Gastrocnemius medialis (tissue), 4 donors: ENCODE measurements at regions not wholly inside any gene's neighbourhood (a gene's known extent, or its start where the extent isn't known, plus 50 kb on each side); places are given as distances from the start of the nearest gene placed in this dataset.

Source experiments
- ATAC-seq, 2 donors: fragments of 150-250 bp; one replicate each; pipeline ENCODE4 v1.9.1; 2016
- DNase-seq, 2 donors: peaks; one replicate each; pipeline ENCODE4 v3.0.0-alpha.2; 2019
- H3K27ac ChIP-seq, 4 donors: fragments of 200-600 bp; sonication (generic); 1 replicate in 1 of 4; 2 replicates in 3 of 4; pipeline ENCODE4 v1.5.1; 2016 to 2018; ENCODE audit warnings: mild to moderate bottlenecking in 2 of 4, moderate library complexity in 1 of 4
- H3K27me3 ChIP-seq, 3 donors: fragments of 200-600 bp; sonication (generic) in 2 of 3; 1 replicate in 1 of 3; 2 replicates in 2 of 3; pipeline versions ENCODE4 v1.5.1 to v1.6.0; 2016 to 2019; ENCODE audit warnings: mild to moderate bottlenecking in 1 of 3, moderate library complexity in 1 of 3
- H3K36me3 ChIP-seq, 2 donors: fragments of 200-600 bp; sonication (generic) in 1 of 2; one replicate each; pipeline ENCODE4 v1.5.1; 2017 to 2018
- H3K4me1 ChIP-seq, 2 donors: fragments of 200-600 bp; sonication (generic) in 1 of 2; one replicate each; pipeline ENCODE4 v1.5.1; 2016 to 2017; ENCODE audit warnings: mild to moderate bottlenecking in 2 of 2
- H3K4me3 ChIP-seq, 4 donors: fragments of 200-600 bp; sonication (generic) in 3 of 4; 1 replicate in 1 of 4; 2 replicates in 3 of 4; pipeline ENCODE4 v1.5.1; 2016 to 2019; ENCODE audit warnings: mild to moderate bottlenecking in 2 of 4
- H3K9me3 ChIP-seq, 3 donors: fragments of 200-600 bp; sonication (generic) in 2 of 3; 1 replicate in 1 of 3; 2 replicates in 2 of 3; pipeline ENCODE4 v1.5.1; 2016 to 2019
- POLR2A ChIP-seq, 2 donors: fragments of 450-650 bp; IDR thresholded peaks; one replicate each; pipeline ENCODE4 v1.6.1; 2017; ENCODE audit warnings: antibody characterized with exemption in 2 of 2, mild to moderate bottlenecking in 2 of 2, moderate library complexity in 2 of 2
- in situ Hi-C, 4 donors: fragments of 200-750 bp; cut with MboI; loops; one replicate each; pipeline versions ENCODE4 v1.15.0 to v1.8.0; 2017; ENCODE audit warnings: low sequenced_read_pairs in 4 of 4
- intact Hi-C: fragments of 100-400 bp; cut with DNase I; formaldehyde crosslinking; loops from one replicate; pipeline ENCODE4 v1.15.1; 2023; ENCODE audit warnings: low total_unique reads
- TF ChIP-seq, protein P1 (sequence below), 5 experiments: fragments of 450-650 bp in 3 of 5; fragments of 200-600 bp in 2 of 5; sonication (generic) in 2 of 5; IDR thresholded peaks in 4 of 5; conservative IDR thresholded peaks in 1 of 5; 1 replicate in 4 of 5; 2 replicates in 1 of 5; pipeline ENCODE4 v1.5.1; 2016 to 2019; ENCODE audit warnings: antibody characterized with exemption in 5 of 5, mild to moderate bottlenecking in 3 of 5, moderate library complexity in 3 of 5

DNA sequence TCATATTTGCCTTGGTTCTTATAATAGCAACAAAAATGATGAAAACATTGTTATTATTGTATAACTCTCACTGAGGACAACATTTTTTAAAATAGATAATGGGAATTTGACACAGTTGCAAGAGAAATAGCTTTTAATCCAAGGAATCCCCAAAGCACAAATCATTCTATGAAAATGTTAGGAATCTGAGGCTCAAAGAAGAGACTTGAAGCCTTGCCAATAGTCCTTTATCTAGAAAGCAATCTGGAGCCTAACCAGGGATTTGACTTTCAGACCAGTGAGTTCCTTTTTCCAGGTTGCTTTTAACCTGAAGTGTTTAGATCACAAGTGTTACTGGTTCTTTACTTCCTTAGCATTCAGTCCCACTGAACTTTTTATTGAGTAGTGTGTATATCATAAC is 574.5 kb upstream of the ZEB2 start:
- no peaks in the 10 kb centered on the region for H3K4me1 ChIP-seq
- no peak for TF ChIP-seq POLR2A (IDR thresholded peaks at IDR 0.05)
- TF ChIP-seq, protein P1, sequence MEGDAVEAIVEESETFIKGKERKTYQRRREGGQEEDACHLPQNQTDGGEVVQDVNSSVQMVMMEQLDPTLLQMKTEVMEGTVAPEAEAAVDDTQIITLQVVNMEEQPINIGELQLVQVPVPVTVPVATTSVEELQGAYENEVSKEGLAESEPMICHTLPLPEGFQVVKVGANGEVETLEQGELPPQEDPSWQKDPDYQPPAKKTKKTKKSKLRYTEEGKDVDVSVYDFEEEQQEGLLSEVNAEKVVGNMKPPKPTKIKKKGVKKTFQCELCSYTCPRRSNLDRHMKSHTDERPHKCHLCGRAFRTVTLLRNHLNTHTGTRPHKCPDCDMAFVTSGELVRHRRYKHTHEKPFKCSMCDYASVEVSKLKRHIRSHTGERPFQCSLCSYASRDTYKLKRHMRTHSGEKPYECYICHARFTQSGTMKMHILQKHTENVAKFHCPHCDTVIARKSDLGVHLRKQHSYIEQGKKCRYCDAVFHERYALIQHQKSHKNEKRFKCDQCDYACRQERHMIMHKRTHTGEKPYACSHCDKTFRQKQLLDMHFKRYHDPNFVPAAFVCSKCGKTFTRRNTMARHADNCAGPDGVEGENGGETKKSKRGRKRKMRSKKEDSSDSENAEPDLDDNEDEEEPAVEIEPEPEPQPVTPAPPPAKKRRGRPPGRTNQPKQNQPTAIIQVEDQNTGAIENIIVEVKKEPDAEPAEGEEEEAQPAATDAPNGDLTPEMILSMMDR (IDR thresholded peaks at IDR 0.05 in 4 of 5, conservative IDR thresholded peaks at IDR 0.05 in 1 of 5), result no peak
- H3K36me3 ChIP-seq, result no peaks in the 10 kb centered on the region
- intact Hi-C loops (no loop called here), in situ Hi-C loops (no loop called here)
- ATAC-seq (no peak), DNase-seq (no peak)
- H3K9me3 ChIP-seq, result no peaks in the 10 kb centered on the region
- no peak overlapping the region for H3K4me3 ChIP-seq
- no peaks in the 10 kb centered on the region for H3K27me3 ChIP-seq
- H3K27ac ChIP-seq, result no peak overlapping the region

DNA sequence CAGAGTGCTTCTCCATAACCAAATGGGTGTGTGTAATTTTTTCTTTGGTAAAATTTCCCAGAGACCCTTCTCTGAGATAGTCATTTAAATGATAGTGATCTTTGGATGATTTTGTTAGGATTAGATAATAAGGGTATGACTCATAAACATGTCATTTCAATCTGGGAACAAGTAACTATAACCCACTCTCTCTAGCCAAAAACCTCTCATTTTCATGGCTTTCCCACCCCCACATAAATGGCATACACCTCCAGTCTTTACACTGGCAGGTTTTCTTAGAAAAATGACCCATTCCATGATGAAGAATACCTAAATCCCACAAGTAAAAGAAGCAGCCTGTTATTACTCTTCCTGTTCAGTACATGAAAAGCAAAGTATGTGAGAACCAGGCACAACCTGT is 572.0 kb upstream of the ZEB2 start:
- Histone ChIP-seq H3K27me3 (no peaks in the 10 kb centered on the region), H3K4me1 (no peaks in the 10 kb centered on the region), H3K4me3 (no peak overlapping the region), H3K9me3 (no peaks in the 10 kb centered on the region), H3K27ac (no peak overlapping the region), H3K36me3 (no peaks in the 10 kb centered on the region)
- DNase-seq (no peak), ATAC-seq (no peak)
- intact Hi-C loops (no loop called here), in situ Hi-C loops (no loop called here)
- TF ChIP-seq POLR2A (IDR thresholded peaks at IDR 0.05), result no peak
- TF ChIP-seq, protein P1 (IDR thresholded peaks at IDR 0.05 in 4 of 5, conservative IDR thresholded peaks at IDR 0.05 in 1 of 5), result no peak

DNA sequence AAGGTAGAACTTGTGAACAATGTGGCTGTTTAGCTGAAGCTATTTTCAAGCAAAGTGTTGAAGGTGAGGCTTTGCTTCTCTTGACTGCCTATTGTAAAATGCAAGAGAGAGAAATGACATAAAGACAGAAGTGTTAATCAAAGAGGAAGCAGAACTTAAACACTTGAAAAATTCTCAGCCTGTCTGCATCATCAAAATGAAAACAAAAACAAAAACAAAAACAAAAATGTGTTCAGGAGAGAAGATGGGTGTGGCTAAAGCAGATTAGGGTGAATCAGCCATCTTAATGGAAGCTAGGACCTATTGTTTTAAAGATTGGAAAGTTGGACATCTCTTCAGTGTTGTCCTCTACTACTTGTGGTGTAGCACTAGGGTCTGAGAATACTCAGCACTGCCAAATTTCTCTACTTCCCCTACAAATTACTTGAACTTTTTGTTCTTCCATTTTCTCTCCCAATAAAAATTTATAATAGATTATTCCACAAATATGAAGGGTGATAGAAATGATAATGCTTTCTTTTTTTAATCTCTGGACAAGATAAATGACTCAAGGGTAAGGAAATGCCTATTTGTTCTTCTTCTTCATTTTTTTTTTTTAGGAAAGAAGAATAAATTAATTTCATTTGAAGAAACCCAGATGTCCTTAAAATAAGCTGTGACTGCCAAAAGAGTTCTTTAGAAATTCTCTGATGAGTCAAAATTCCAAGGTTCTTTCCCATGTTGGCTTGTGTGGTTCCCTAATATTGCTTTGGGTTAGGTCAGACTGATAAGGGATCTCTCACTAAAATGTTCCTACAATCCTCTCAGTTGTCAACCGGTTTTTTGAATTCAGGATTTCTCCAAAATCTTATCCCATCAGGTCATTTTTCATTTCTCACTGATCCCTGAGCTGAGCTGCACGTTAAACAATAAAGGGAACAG is 571.2 kb upstream of the ZEB2 start:
- H3K4me1 ChIP-seq, result no peaks in the 10 kb centered on the region
- H3K4me3 ChIP-seq, result no peak overlapping the region
- intact Hi-C loops (no loop called here), in situ Hi-C loops (no loop called here)
- no peaks in the 10 kb centered on the region for H3K9me3 ChIP-seq
- peak; percentile 51 to 54 for ATAC-seq
- no peak for DNase-seq
- no peak for TF ChIP-seq POLR2A (IDR thresholded peaks at IDR 0.05)
- TF ChIP-seq, protein P1 (IDR thresholded peaks at IDR 0.05 in 4 of 5, conservative IDR thresholded peaks at IDR 0.05 in 1 of 5), result no peak
- H3K27me3 ChIP-seq, result no peaks in the 10 kb centered on the region
- no peak overlapping the region for H3K27ac ChIP-seq
- no peaks in the 10 kb centered on the region for H3K36me3 ChIP-seq

DNA sequence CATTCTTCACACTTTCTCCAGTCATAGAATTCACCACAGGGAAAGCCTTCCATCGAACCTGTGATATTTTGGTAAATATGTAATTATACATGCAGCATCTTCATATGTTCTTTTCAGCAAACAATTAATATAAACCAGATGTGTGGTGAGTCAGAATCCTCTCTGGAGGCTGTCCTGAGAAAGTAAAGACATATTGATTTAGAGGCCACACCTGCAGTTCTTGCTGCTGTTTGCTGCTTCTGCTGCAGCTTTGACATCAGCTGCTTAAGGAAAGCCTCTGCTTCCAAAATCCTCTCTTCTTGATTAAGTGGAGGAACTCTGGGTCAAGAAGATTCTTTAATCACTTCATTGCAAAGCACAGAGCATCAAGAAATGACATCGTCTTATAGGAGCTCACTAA is 568.8 kb upstream of the ZEB2 start:
- no peak overlapping the region for H3K4me3 ChIP-seq
- no peaks in the 10 kb centered on the region for H3K27me3 ChIP-seq
- H3K4me1 ChIP-seq, result no peaks in the 10 kb centered on the region
- in situ Hi-C loops, result no loop called here
- no peaks in the 10 kb centered on the region for H3K36me3 ChIP-seq
- no peak for TF ChIP-seq POLR2A (IDR thresholded peaks at IDR 0.05)
- TF ChIP-seq, protein P1 (IDR thresholded peaks at IDR 0.05 in 4 of 5, conservative IDR thresholded peaks at IDR 0.05 in 1 of 5), result no peak
- no peaks in the 10 kb centered on the region for H3K9me3 ChIP-seq
- H3K27ac ChIP-seq, result no peak overlapping the region
- DNase-seq, result no peak
- intact Hi-C loops, result no loop called here
- no peak for ATAC-seq
